ENCODE measurements at regions not wholly inside any gene's neighbourhood (a gene's known extent, or its start where the extent isn't known, plus 50 kb on each side); places are given as distances from the start of the nearest gene placed in this dataset.

- H4K91ac ChIP-seq (ENCODE audit: low read length) = no peak overlapping the region
- peak overlapping the region; percentile 42 for H2BK120ac ChIP-seq (ENCODE audit: low read depth, low read length)
- peak overlapping the region; percentile 74 for H2AK5ac ChIP-seq (ENCODE audit: low read length, severe bottlenecking)
- H3K4ac ChIP-seq (ENCODE audit: low read depth in 1 of 2, low read length in 2 of 2) = no peak overlapping the region
- no peaks in the 10 kb centered on the region for H3K36me3 ChIP-seq (ENCODE audit: control insufficient read depth in 1 of 2, insufficient read depth in 2 of 2, low read depth in 1 of 2, low read length in 2 of 2)
- no peak overlapping the region for H2AFZ ChIP-seq (ENCODE audit: low read depth, low read length)
- no peak overlapping the region for H2BK15ac ChIP-seq (ENCODE audit: low read depth, poor library complexity, severe bottlenecking)
- H3K18ac ChIP-seq (ENCODE audit: low read depth in 1 of 2, low read length in 2 of 2) = peak overlapping the region in 1 of 2 experiments; percentile 48
- peak overlapping the region; percentile 18 to 39 for H2BK12ac ChIP-seq (ENCODE audit: low read length in 2 of 2)
- H4K8ac ChIP-seq (ENCODE audit: low read length) = peak overlapping the region; percentile 73
- peak overlapping the region; percentile 53 for H2BK5ac ChIP-seq (ENCODE audit: low read depth, low read length, poor library complexity, severe bottlenecking)
- H3K14ac ChIP-seq (ENCODE audit: low read length in 2 of 2) = peak overlapping the region in 1 of 2 experiments; percentile 3
- H3K4me3 ChIP-seq (ENCODE audit: insufficient read depth in 1 of 2, low read depth in 1 of 2, low read length in 2 of 2) = no peak overlapping the region
- no peaks in the 10 kb centered on the region for H3K27me3 ChIP-seq (ENCODE audit: control insufficient read depth in 1 of 2, insufficient read depth in 1 of 2, low read length in 2 of 2)
- no peak overlapping the region for H3K9ac ChIP-seq (ENCODE audit: low read length)
- 78% methylated on average over 4 of the region's 4 CpGs for WGBS
- H3K4me1 ChIP-seq (ENCODE audit: control insufficient read depth, insufficient read depth, low read depth, low read length) = peaks cover 6% of the 10 kb centered on the region
- no peak overlapping the region for H3K23ac ChIP-seq (ENCODE audit: low read length in 2 of 2)
- H3K9me3 ChIP-seq (ENCODE audit: control insufficient read depth, low read length) = no peaks in the 10 kb centered on the region
- peak overlapping the region; percentile 32 for H3K4me2 ChIP-seq (ENCODE audit: low read length, poor library complexity, severe bottlenecking)
- DNase-seq = peak; percentile 1
- H3K27ac ChIP-seq (ENCODE audit: low read length, poor library complexity, severe bottlenecking) = peak overlapping the region; percentile 65
- no peaks in the 10 kb centered on the region for H3K79me1 ChIP-seq (replicated peaks; ENCODE audit: low read length, poor library complexity, severe bottlenecking)
These were observed 96.9 kb upstream of the VGLL2 start for GRCh38 chr6:117168296-117169063.

GRCh38 chr6:117169064-117169665, 96.2 kb upstream of the VGLL2 start:
- peaks cover 6% of the 10 kb centered on the region for H3K4me1 ChIP-seq (ENCODE audit: control insufficient read depth, insufficient read depth, low read depth, low read length)
- H3K27me3 ChIP-seq (ENCODE audit: control insufficient read depth in 1 of 2, insufficient read depth in 1 of 2, low read length in 2 of 2) = no peaks in the 10 kb centered on the region
- no peak overlapping the region for H2AFZ ChIP-seq (ENCODE audit: low read depth, low read length)
- H3K79me1 ChIP-seq (replicated peaks; ENCODE audit: low read length, poor library complexity, severe bottlenecking) = no peaks in the 10 kb centered on the region
- no peak overlapping the region for H3K18ac ChIP-seq (ENCODE audit: low read depth in 1 of 2, low read length in 2 of 2)
- no peak overlapping the region for H2AK5ac ChIP-seq (ENCODE audit: low read length, severe bottlenecking)
- H2BK12ac ChIP-seq (ENCODE audit: low read length in 2 of 2) = no peak overlapping the region
- no peak overlapping the region for H2BK120ac ChIP-seq (ENCODE audit: low read depth, low read length)
- H2BK15ac ChIP-seq (ENCODE audit: low read depth, poor library complexity, severe bottlenecking) = no peak overlapping the region
- H3K4me2 ChIP-seq (ENCODE audit: low read length, poor library complexity, severe bottlenecking) = no peak overlapping the region
- DNase-seq = peak; percentile 11
- H3K36me3 ChIP-seq (ENCODE audit: control insufficient read depth in 1 of 2, insufficient read depth in 2 of 2, low read depth in 1 of 2, low read length in 2 of 2) = no peaks in the 10 kb centered on the region
- 86% methylated on average over 5 of the region's 5 CpGs for WGBS
- no peaks in the 10 kb centered on the region for H3K9me3 ChIP-seq (ENCODE audit: control insufficient read depth, low read length)
- no peak overlapping the region for H3K9ac ChIP-seq (ENCODE audit: low read length)
- H4K91ac ChIP-seq (ENCODE audit: low read length) = no peak overlapping the region
- H3K14ac ChIP-seq (ENCODE audit: low read length in 2 of 2) = no peak overlapping the region
- no peak overlapping the region for H3K27ac ChIP-seq (ENCODE audit: low read length, poor library complexity, severe bottlenecking)
- H3K4me3 ChIP-seq (ENCODE audit: insufficient read depth in 1 of 2, low read depth in 1 of 2, low read length in 2 of 2) = no peak overlapping the region
- no peak overlapping the region for H2BK5ac ChIP-seq (ENCODE audit: low read depth, low read length, poor library complexity, severe bottlenecking)
- no peak overlapping the region for H4K8ac ChIP-seq (ENCODE audit: low read length)
- H3K4ac ChIP-seq (ENCODE audit: low read depth in 1 of 2, low read length in 2 of 2) = no peak overlapping the region
- no peak overlapping the region for H3K23ac ChIP-seq (ENCODE audit: low read length in 2 of 2)

GRCh38 chr6:117169781-117170281, 95.5 kb upstream of the VGLL2 start:
- Histone ChIP-seq H3K4ac (ENCODE audit: low read depth in 1 of 2, low read length in 2 of 2) (no peak overlapping the region), H2BK120ac (ENCODE audit: low read depth, low read length) (no peak overlapping the region), H2BK12ac (ENCODE audit: low read length in 2 of 2) (no peak overlapping the region), H4K91ac (ENCODE audit: low read length) (no peak overlapping the region), H3K36me3 (ENCODE audit: control insufficient read depth in 1 of 2, insufficient read depth in 2 of 2, low read depth in 1 of 2, low read length in 2 of 2) (no peaks in the 10 kb centered on the region), H2AK5ac (ENCODE audit: low read length, severe bottlenecking) (no peak overlapping the region), H3K9me3 (ENCODE audit: control insufficient read depth, low read length) (no peaks in the 10 kb centered on the region), H3K4me3 (ENCODE audit: insufficient read depth in 1 of 2, low read depth in 1 of 2, low read length in 2 of 2) (no peak overlapping the region), H3K9ac (ENCODE audit: low read length) (no peak overlapping the region), H3K18ac (ENCODE audit: low read depth in 1 of 2, low read length in 2 of 2) (no peak overlapping the region), H3K79me1 (replicated peaks; ENCODE audit: low read length, poor library complexity, severe bottlenecking) (no peaks in the 10 kb centered on the region), H2BK5ac (ENCODE audit: low read depth, low read length, poor library complexity, severe bottlenecking) (no peak overlapping the region), H2AFZ (ENCODE audit: low read depth, low read length) (no peak overlapping the region), H3K27ac (ENCODE audit: low read length, poor library complexity, severe bottlenecking) (peak overlapping the region; percentile 2), H3K27me3 (ENCODE audit: control insufficient read depth in 1 of 2, insufficient read depth in 1 of 2, low read length in 2 of 2) (no peaks in the 10 kb centered on the region), H3K23ac (ENCODE audit: low read length in 2 of 2) (no peak overlapping the region), H3K4me2 (ENCODE audit: low read length, poor library complexity, severe bottlenecking) (no peak overlapping the region), H3K14ac (ENCODE audit: low read length in 2 of 2) (no peak overlapping the region), H2BK15ac (ENCODE audit: low read depth, poor library complexity, severe bottlenecking) (no peak overlapping the region), H3K4me1 (ENCODE audit: control insufficient read depth, insufficient read depth, low read depth, low read length) (peaks cover 6% of the 10 kb centered on the region), H4K8ac (ENCODE audit: low read length) (no peak overlapping the region)
- WGBS = 20% methylated on average over 1 of the region's 1 CpG
- peak; percentile 39 for DNase-seq

- Histone ChIP-seq H3K36me3 (ENCODE audit: control insufficient read depth in 1 of 2, insufficient read depth in 2 of 2, low read depth in 1 of 2, low read length in 2 of 2) (no peaks in the 10 kb centered on the region), H3K9me3 (ENCODE audit: control insufficient read depth, low read length) (no peaks in the 10 kb centered on the region), H4K91ac (ENCODE audit: low read length) (no peak overlapping the region), H3K23ac (ENCODE audit: low read length in 2 of 2) (no peak overlapping the region), H2AK5ac (ENCODE audit: low read length, severe bottlenecking) (no peak overlapping the region), H3K27ac (ENCODE audit: low read length, poor library complexity, severe bottlenecking) (no peak overlapping the region), H3K79me1 (replicated peaks; ENCODE audit: low read length, poor library complexity, severe bottlenecking) (no peaks in the 10 kb centered on the region), H3K4ac (ENCODE audit: low read depth in 1 of 2, low read length in 2 of 2) (no peak overlapping the region), H3K18ac (ENCODE audit: low read depth in 1 of 2, low read length in 2 of 2) (no peak overlapping the region), H4K8ac (ENCODE audit: low read length) (no peak overlapping the region), H2BK15ac (ENCODE audit: low read depth, poor library complexity, severe bottlenecking) (no peak overlapping the region), H3K4me1 (ENCODE audit: control insufficient read depth, insufficient read depth, low read depth, low read length) (no peaks in the 10 kb centered on the region), H3K14ac (ENCODE audit: low read length in 2 of 2) (no peak overlapping the region), H2BK12ac (ENCODE audit: low read length in 2 of 2) (no peak overlapping the region), H2AFZ (ENCODE audit: low read depth, low read length) (no peak overlapping the region), H3K4me3 (ENCODE audit: insufficient read depth in 1 of 2, low read depth in 1 of 2, low read length in 2 of 2) (no peak overlapping the region), H2BK5ac (ENCODE audit: low read depth, low read length, poor library complexity, severe bottlenecking) (no peak overlapping the region), H2BK120ac (ENCODE audit: low read depth, low read length) (no peak overlapping the region), H3K27me3 (ENCODE audit: control insufficient read depth in 1 of 2, insufficient read depth in 1 of 2, low read length in 2 of 2) (no peaks in the 10 kb centered on the region), H3K9ac (ENCODE audit: low read length) (no peak overlapping the region), H3K4me2 (ENCODE audit: low read length, poor library complexity, severe bottlenecking) (no peak overlapping the region)
- no peak for DNase-seq
These were observed 90.5 kb upstream of the VGLL2 start for GRCh38 chr6:117174835-117175360.
